HepG2 (cell line): ENCODE measurements at regions not wholly inside any gene's neighbourhood (a gene's known extent, or its start where the extent isn't known, plus 50 kb on each side); places are given as distances from the start of the nearest gene placed in this dataset.

Experiments used
- ATAC-seq: fragments of 200-7000 bp; cut with Tn5 transposase; 3 replicates; pipeline ENCODE4 v1.9.1; 2020; ENCODE audit warnings: mild to moderate bottlenecking, moderate library complexity
- BruUV-seq: library from RNA; stranded (reverse); fragments of 400-500 nt; replicated peaks from 2 replicates; lab custom pipeline; 2021; lab: Mats Ljungman, UMichigan
- CTCF ChIA-PET: fragments of 300-600 bp; formaldehyde crosslinking; extraction: SDS; loops from one replicate; lab custom pipeline; 2021; ENCODE audit warnings: low total read pairs, inconsistent platforms, low intra/inter-chr PET ratio; lab: Yijun Ruan, JAX
- POLR2A ChIA-PET: fragments of 350-600 bp; sonication (Branson Sonifier 250); formaldehyde crosslinking; loops from one replicate; lab custom pipeline; 2020; ENCODE audit warnings: antibody characterized with exemption, inconsistent platforms; lab: Yijun Ruan, JAX
- DNase-seq: peaks from one replicate; pipeline ENCODE4 v3.0.0-alpha.2; 2015; ENCODE audit warnings: low spot score
- FAIRE-seq: peaks from 3 replicates; lab custom pipeline; 2011; peaks lifted over from hg19 to GRCh38; lab: Jason Lieb, UNC
- H2AFZ ChIP-seq: one replicate; pipeline ENCODE4 v1.6.1; 2011; ENCODE audit warnings: low read length, inconsistent platforms
- H3K27ac ChIP-seq: fragments of 300-600 bp; 3 replicates; pipeline ENCODE4 v1.8.0; 2011; ENCODE audit warnings: mixed run types, mild to moderate bottlenecking, mixed read lengths, low read length, inconsistent platforms; ENCODE audit not compliant: insufficient read depth; ENCODE audit errors: extremely low read length
- H3K27me3 ChIP-seq, 2 experiments: fragments of 200-600 bp in 1 of 2; 2 replicates in 1 of 2; 3 replicates in 1 of 2; pipeline versions ENCODE4 v1.6.0 to v1.8.0; 2011; ENCODE audit warnings: low read length in 2 of 2, mild to moderate bottlenecking in 2 of 2, moderate library complexity in 2 of 2, inconsistent platforms in 1 of 2; ENCODE audit not compliant: insufficient read depth in 2 of 2, control insufficient read depth in 1 of 2
- H3K36me3 ChIP-seq, 2 experiments: fragments of 200-600 bp in 1 of 2; replicated peaks in 1 of 2; 2 replicates in 1 of 2; 3 replicates in 1 of 2; pipeline versions ENCODE4 v1.5.1 to v1.8.0; 2011; ENCODE audit warnings: low read length in 2 of 2, inconsistent platforms in 1 of 2; ENCODE audit not compliant: insufficient read depth in 2 of 2, control insufficient read depth in 1 of 2
- H3K4me1 ChIP-seq: 2 replicates; pipeline ENCODE4 v1.5.1; 2012; ENCODE audit warnings: low read length, inconsistent platforms; ENCODE audit not compliant: insufficient read depth
- H3K4me2 ChIP-seq: 2 replicates; pipeline ENCODE4 v1.6.0; 2011; ENCODE audit warnings: low read depth, low read length, inconsistent platforms
- H3K4me3 ChIP-seq, 3 experiments: fragments of 200-600 bp in 1 of 3; sonication (generic), shearing (Covaris generic) in 1 of 3; replicated peaks in 1 of 3; 2 replicates each; pipeline ENCODE4 v1.5.1; 2011 to 2016; ENCODE audit warnings: low read length in 3 of 3, inconsistent platforms in 2 of 3, low read depth in 2 of 3, mild to moderate bottlenecking in 2 of 3, control low read depth in 1 of 3, mixed read lengths in 1 of 3; ENCODE audit not compliant: insufficient read depth in 1 of 3
- H3K79me2 ChIP-seq: one replicate; pipeline ENCODE4 v1.6.1; 2011; ENCODE audit warnings: low read length, inconsistent platforms; ENCODE audit not compliant: insufficient read depth
- H3K9ac ChIP-seq: 2 replicates; pipeline ENCODE4 v1.6.0; 2011; ENCODE audit warnings: mild to moderate bottlenecking, low read depth, low read length, inconsistent platforms; ENCODE audit not compliant: insufficient read depth
- H3K9me3 ChIP-seq: 2 replicates; pipeline ENCODE4 v1.5.1; 2012; ENCODE audit warnings: mild to moderate bottlenecking, low read length
- H4K20me1 ChIP-seq: 2 replicates; pipeline ENCODE4 v1.6.0; 2011; ENCODE audit warnings: inconsistent platforms, mild to moderate bottlenecking, low read length, moderate library complexity; ENCODE audit not compliant: insufficient read depth
- KDM5B ChIP-seq: sonication (generic); formaldehyde crosslinking; IDR thresholded peaks from 2 replicates; pipeline ENCODE4 v1.4.0; 2020; ENCODE audit warnings: missing genetic modification reagents, mild to moderate bottlenecking, borderline replicate concordance
- MEF2D ChIP-seq: sonication (generic); formaldehyde crosslinking; IDR thresholded peaks from 2 replicates; pipeline ENCODE4 v1.5.1; 2020; ENCODE audit warnings: mild to moderate bottlenecking, missing genetic modification reagents
- ZFY ChIP-seq: sonication (generic); formaldehyde crosslinking; IDR thresholded peaks from 2 replicates; pipeline ENCODE4 v1.4.0; 2020; ENCODE audit warnings: missing genetic modification reagents
- ZNF430 ChIP-seq: sonication (generic); formaldehyde crosslinking; IDR thresholded peaks from 2 replicates; pipeline ENCODE4 v1.9.0; 2021; ENCODE audit warnings: mild to moderate bottlenecking, missing genetic modification reagents
- ZNF510 ChIP-seq: sonication (generic); formaldehyde crosslinking; IDR thresholded peaks from 2 replicates; pipeline ENCODE4 v1.4.0; 2020; ENCODE audit warnings: low read depth, mild to moderate bottlenecking, missing genetic modification reagents
- ZNF790 ChIP-seq: sonication (generic); formaldehyde crosslinking; IDR thresholded peaks from 2 replicates; pipeline ENCODE4 v1.8.0; 2022; ENCODE audit warnings: missing genetic modification reagents, mild to moderate bottlenecking, borderline replicate concordance
- WGBS: methylation state at CpG from one replicate; pipeline ENCODE4 v1.1.6; 2017; ENCODE audit warnings: low lambda C conversion rate; 5-methylcytosine and 5-hydroxymethylcytosine counted together
- in situ Hi-C: cut with HindIII; loops from 2 replicates; pipeline ENCODE4 v1.10.0; 2017; ENCODE audit warnings: low pct_unique_long_range_greater_than_20kb; ENCODE audit not compliant: extremely low pct_ligation_motif_present
- intact Hi-C: fragments of 100-400 bp; cut with micrococcal nuclease; formaldehyde crosslinking; loops from one replicate; pipeline ENCODE4 v1.10.0; 2022; ENCODE audit not compliant: unreplicated experiment
- TF ChIP-seq, protein P1 (sequence below): sonication (generic); formaldehyde crosslinking; IDR thresholded peaks from 2 replicates; pipeline ENCODE4 v1.8.0; 2022; ENCODE audit warnings: mild to moderate bottlenecking, missing genetic modification reagents
- TF ChIP-seq, protein P2 (sequence below): sonication (generic); formaldehyde crosslinking; IDR thresholded peaks from 2 replicates; pipeline ENCODE4 v1.5.0; 2020; ENCODE audit warnings: missing genetic modification reagents
- TF ChIP-seq, protein P3 (sequence below): sonication (generic); formaldehyde crosslinking; IDR thresholded peaks from 2 replicates; pipeline ENCODE4 v1.4.0; 2020; ENCODE audit warnings: mild to moderate bottlenecking, low read depth, missing genetic modification reagents

DNA sequence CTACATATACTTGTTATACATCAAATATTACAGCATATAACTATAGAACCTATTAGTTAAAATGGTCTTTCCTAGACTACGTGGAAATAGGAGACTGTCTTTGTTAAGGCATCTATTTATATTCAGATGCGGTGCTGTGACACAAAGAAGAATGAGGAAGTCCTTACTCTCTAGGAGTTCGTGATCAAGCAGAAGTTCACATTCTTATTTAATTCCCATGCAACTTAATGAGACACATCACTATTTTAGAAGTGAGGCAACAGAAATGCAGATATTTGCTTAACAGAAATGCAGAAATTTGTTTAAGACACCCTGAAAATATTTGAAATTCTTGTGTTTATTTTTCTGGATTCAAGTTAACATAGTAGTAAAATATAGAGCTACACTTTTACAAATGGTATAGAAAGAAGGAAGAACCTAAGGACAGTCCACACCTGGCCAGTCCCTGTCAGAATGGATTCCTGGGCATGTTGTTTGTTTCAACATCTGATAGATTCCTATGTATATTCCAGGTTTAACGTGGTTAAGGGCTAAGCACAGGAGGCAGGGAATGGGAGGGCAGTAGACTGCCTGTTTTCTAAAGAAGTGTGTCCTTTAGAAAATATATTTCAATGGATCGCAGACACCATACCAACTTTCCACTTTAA lies 70.6 kb upstream of the NXPH1 start:
- H3K27me3 ChIP-seq = no peaks in the 10 kb centered on the region
- no peak overlapping the region for H2AFZ ChIP-seq
- H3K9ac ChIP-seq = no peak overlapping the region
- H3K27ac ChIP-seq = no peak overlapping the region
- intact Hi-C loops = no loop called here
- ChIA-PET POLR2A (no interaction called here), CTCF (no interaction called here)
- TF ChIP-seq, protein P1, sequence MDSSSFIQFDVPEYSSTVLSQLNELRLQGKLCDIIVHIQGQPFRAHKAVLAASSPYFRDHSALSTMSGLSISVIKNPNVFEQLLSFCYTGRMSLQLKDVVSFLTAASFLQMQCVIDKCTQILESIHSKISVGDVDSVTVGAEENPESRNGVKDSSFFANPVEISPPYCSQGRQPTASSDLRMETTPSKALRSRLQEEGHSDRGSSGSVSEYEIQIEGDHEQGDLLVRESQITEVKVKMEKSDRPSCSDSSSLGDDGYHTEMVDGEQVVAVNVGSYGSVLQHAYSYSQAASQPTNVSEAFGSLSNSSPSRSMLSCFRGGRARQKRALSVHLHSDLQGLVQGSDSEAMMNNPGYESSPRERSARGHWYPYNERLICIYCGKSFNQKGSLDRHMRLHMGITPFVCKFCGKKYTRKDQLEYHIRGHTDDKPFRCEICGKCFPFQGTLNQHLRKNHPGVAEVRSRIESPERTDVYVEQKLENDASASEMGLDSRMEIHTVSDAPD = no peak
- TF ChIP-seq, protein P2, sequence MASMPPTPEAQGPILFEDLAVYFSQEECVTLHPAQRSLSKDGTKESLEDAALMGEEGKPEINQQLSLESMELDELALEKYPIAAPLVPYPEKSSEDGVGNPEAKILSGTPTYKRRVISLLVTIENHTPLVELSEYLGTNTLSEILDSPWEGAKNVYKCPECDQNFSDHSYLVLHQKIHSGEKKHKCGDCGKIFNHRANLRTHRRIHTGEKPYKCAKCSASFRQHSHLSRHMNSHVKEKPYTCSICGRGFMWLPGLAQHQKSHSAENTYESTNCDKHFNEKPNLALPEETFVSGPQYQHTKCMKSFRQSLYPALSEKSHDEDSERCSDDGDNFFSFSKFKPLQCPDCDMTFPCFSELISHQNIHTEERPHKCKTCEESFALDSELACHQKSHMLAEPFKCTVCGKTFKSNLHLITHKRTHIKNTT (CRISPR knock-in tag) = no peak
- TF ChIP-seq ZNF790 (CRISPR knock-in tag) (no peak), KDM5B (no peak), ZNF430 (CRISPR knock-in tag) (no peak), MEF2D (CRISPR knock-in tag) (no peak), ZFY (no peak), ZNF510 (CRISPR knock-in tag) (no peak)
- TF ChIP-seq, protein P3, sequence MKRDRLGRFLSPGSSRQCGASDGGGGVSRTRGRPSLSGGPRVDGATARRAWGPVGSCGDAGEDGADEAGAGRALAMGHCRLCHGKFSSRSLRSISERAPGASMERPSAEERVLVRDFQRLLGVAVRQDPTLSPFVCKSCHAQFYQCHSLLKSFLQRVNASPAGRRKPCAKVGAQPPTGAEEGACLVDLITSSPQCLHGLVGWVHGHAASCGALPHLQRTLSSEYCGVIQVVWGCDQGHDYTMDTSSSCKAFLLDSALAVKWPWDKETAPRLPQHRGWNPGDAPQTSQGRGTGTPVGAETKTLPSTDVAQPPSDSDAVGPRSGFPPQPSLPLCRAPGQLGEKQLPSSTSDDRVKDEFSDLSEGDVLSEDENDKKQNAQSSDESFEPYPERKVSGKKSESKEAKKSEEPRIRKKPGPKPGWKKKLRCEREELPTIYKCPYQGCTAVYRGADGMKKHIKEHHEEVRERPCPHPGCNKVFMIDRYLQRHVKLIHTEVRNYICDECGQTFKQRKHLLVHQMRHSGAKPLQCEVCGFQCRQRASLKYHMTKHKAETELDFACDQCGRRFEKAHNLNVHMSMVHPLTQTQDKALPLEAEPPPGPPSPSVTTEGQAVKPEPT (CRISPR knock-in tag) = no peak
- no peaks in the 10 kb centered on the region for H3K9me3 ChIP-seq
- BruUV-seq = no TSS peak
- 2% methylated on average over 5 of the region's 5 CpGs for WGBS
- no peak for DNase-seq
- no peaks in the 10 kb centered on the region for H4K20me1 ChIP-seq
- no peak overlapping the region for H3K4me3 ChIP-seq
- no peaks in the 10 kb centered on the region for H3K4me1 ChIP-seq
- FAIRE-seq = no peak
- no peaks in the 10 kb centered on the region for H3K79me2 ChIP-seq
- H3K4me2 ChIP-seq = no peak overlapping the region
- H3K36me3 ChIP-seq = no peaks in the 10 kb centered on the region
- in situ Hi-C loops = no loop called here
- no peak for ATAC-seq
